Heart right ventricle (tissue), 16 donors: ENCODE measurements at regions not wholly inside any gene's neighbourhood (a gene's known extent, or its start where the extent isn't known, plus 50 kb on each side); places are given as distances from the start of the nearest gene placed in this dataset.

Source experiments
- ATAC-seq, 8 donors: fragments of 200-7000 bp; cut with Tn5 transposase; one replicate each; pipeline ENCODE4 v1.9.1; 2020; ENCODE audit warnings: mild to moderate bottlenecking in 8 of 8, moderate library complexity in 8 of 8, moderate number of reproducible peaks in 1 of 8
- DNase-seq, 2 donors: peaks; one replicate each; pipeline ENCODE4 v3.0.0-alpha.2; 2020
- H3K27ac ChIP-seq, 10 donors: fragments of 200-600 bp; sonication (generic) in 2 of 10; one replicate each; pipeline versions ENCODE4 v1.5.0 to v1.8.0; 2020 to 2022; ENCODE audit warnings: mild to moderate bottlenecking in 3 of 10
- H3K27me3 ChIP-seq, 7 donors: fragments of 200-600 bp; one replicate each; pipeline ENCODE4 v1.8.0; 2021 to 2022; ENCODE audit warnings: mild to moderate bottlenecking in 2 of 7
- H3K36me3 ChIP-seq, 9 donors: fragments of 200-600 bp; sonication (generic) in 1 of 9; one replicate each; pipeline versions ENCODE4 v1.5.0 to v1.8.0; 2020 to 2022; ENCODE audit warnings: mild to moderate bottlenecking in 2 of 9
- H3K4me1 ChIP-seq, 9 donors: fragments of 200-600 bp; sonication (generic) in 1 of 9; one replicate each; pipeline versions ENCODE4 v1.5.0 to v1.8.0; 2020 to 2022; ENCODE audit warnings: mild to moderate bottlenecking in 4 of 9
- H3K4me3 ChIP-seq, 10 donors: fragments of 200-600 bp; sonication (generic) in 2 of 10; one replicate each; pipeline versions ENCODE4 v1.5.0 to v1.8.0; 2020 to 2022; ENCODE audit warnings: mild to moderate bottlenecking in 7 of 10, moderate library complexity in 2 of 10
- H3K9me3 ChIP-seq, 11 donors: fragments of 200-600 bp in 10 of 11; sonication (generic) in 2 of 11; one replicate each; pipeline versions ENCODE4 v1.5.0 to v1.8.0; 2013 to 2022; ENCODE audit warnings: mild to moderate bottlenecking in 2 of 11, control low read depth in 1 of 11, moderate library complexity in 1 of 11
- WGBS, 2 donors: extraction: QIAGEN DNeasy Blood & Tissue Kit; methylation state at CpG; one replicate each; pipeline ENCODE4 v1.1.7; 2013; ENCODE audit warnings: inconsistent platforms in 1 of 2; 5-methylcytosine and 5-hydroxymethylcytosine counted together
- intact Hi-C, 10 donors: fragments of 100-400 bp; cut with DNase I; formaldehyde crosslinking; loops; one replicate each; pipeline versions ENCODE4 v1.11.1 to v1.14.2; 2022
- TF ChIP-seq, protein P1 (sequence below), 9 donors: fragments of 200-600 bp; sonication (generic) in 2 of 9; IDR thresholded peaks; one replicate each; pipeline versions ENCODE4 v1.5.0 to v1.8.0; 2021 to 2022; ENCODE audit warnings: antibody characterized with exemption in 9 of 9, mild to moderate bottlenecking in 5 of 9, moderate library complexity in 1 of 9
- donor health status: Arrhythmogenic right ventricular cardiomyopathy.
- donor health status: ischemic (EF 13 %, LVEDD 7.1; RV severe dilation, severe dysfunction).
- donor health status: healthy with polysubstance abuse.
- donor health status: DM: no; HTN: yes; CAD: no.
- donor health status: DM: no; HTN: no; CAD: no.
- donor health status: ischemic (EF 25% LVEDD 6.9; RV normal size, moderate dysfunction).
- donor health status: ischemic (EF 25% LVEDD 5.7; RV mildly dilated, moderate dysfunction).
- donor health status: healthy.
- donor health status: DM: yes; HTN: yes; CAD: no.
- donor health status: Ischemic cardiomyopathy.
- donor health status: ischemic (EF 35%, LVEDD 5.7; RV mildly dilated, moderate dysfunction).
- donor health status: nonischemic (EF 11% LVEDD 7.7; RV severe dilation, severe dysfunction).
- donor health status: DM: yes; HTN: yes; CAD: no.
- donor health status: PGD.
- donor health status: ischemic (EF 29% LVEDD 5.4; RV normal size, mild dysfunction).
- donor health status: nonischemic (EF 23%, LVEDD 6.1; RV moderate dilation, normal function).

DNA sequence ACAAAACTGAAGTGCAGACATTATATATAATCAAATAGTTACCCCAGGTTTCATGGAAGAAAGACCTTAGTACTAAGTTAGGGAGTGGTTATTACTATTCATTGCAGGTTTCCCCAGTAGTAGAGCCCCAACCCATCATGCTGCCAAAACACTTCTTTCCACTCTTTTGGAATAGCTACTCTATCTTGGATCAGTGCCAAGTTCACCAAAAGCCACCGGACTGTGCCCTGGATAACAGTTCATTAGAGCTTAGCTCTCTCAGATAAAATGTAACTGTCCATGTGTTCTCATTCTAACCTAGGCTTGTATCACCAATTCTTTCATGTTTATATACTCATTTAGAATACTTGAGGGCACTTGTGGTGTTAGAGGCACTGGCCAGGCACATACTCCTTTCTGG is 540.1 kb upstream of the C16orf82 start:
- ATAC-seq = no peak
- Histone ChIP-seq H3K4me1 (no peaks in the 10 kb centered on the region), H3K4me3 (no peak overlapping the region), H3K36me3 (no peaks in the 10 kb centered on the region), H3K9me3 (no peaks in the 10 kb centered on the region), H3K27me3 (no peaks in the 10 kb centered on the region), H3K27ac (no peak overlapping the region)
- TF ChIP-seq, protein P1, sequence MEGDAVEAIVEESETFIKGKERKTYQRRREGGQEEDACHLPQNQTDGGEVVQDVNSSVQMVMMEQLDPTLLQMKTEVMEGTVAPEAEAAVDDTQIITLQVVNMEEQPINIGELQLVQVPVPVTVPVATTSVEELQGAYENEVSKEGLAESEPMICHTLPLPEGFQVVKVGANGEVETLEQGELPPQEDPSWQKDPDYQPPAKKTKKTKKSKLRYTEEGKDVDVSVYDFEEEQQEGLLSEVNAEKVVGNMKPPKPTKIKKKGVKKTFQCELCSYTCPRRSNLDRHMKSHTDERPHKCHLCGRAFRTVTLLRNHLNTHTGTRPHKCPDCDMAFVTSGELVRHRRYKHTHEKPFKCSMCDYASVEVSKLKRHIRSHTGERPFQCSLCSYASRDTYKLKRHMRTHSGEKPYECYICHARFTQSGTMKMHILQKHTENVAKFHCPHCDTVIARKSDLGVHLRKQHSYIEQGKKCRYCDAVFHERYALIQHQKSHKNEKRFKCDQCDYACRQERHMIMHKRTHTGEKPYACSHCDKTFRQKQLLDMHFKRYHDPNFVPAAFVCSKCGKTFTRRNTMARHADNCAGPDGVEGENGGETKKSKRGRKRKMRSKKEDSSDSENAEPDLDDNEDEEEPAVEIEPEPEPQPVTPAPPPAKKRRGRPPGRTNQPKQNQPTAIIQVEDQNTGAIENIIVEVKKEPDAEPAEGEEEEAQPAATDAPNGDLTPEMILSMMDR (IDR thresholded peaks at IDR 0.05) = no peak
- DNase-seq = no peak
- WGBS, 2 donors = 58 to 63% methylated on average over 1 of the region's 1 CpG
- intact Hi-C loops = loop anchor here in 2 of 10 donors (10.0 kb wide), 2 partner anchors 62 to 108 kb away; no protein-coding TSS in a partner anchor

DNA sequence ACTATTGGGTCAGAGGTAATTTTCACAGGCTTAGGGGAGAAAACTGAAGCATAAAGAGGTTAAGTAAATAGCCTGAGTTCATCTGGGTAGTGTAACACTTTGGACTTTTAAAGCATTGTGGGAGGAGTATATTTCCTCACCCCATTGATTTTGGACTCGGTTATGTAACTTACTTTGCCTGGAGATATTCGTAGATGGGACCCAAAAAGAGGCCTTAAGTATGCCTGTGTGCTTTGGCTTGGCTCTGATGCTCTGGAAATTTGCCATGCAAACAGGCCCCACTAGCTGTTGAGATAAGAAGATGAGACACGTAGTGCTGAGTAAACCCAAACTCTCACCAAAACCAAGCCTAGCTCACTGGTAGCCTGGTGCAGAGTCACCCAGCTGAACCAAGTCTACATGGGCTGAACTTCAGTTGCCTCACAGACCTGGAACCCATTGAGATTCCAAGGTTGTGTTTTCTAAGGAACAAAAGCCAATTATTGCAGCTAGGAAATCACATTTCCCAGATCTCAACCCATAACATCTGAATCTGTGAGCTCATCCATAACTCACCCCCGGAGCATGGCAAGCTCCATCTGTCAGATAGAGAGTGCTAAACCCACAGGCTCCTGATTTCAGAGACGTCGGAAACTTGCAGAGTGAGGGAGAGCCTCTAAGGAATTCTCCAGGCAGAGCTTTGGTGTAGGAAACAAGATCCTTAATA is 536.0 kb upstream of the C16orf82 start:
- no peak for DNase-seq
- intact Hi-C loops = no loop called here
- WGBS, 2 donors = 43 to 48% methylated on average over 6 of the region's 6 CpGs

DNA sequence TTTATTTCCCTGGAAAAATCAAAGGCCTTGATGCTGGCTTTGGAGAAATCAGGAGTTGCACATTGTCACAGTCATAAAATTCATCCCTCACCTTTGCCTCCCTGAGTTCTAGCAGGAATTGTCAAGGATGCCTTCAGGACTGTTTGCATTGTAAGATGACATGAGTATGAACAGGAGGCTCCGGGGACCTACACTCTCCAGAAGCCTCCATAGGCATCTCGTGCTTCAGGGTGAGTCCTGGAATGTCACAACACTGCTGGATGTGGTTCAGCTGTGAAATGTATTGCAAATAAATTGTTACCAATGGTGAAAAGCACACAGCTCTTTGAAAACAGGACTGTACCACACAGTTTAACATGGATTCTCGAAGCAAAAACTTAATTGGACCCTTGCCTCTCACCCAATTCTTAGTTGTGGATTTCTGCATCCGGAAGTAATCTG is 535.4 kb upstream of the C16orf82 start:
- ATAC-seq = no peak
- TF ChIP-seq, protein P1 (IDR thresholded peaks at IDR 0.05) = no peak
- H3K9me3 ChIP-seq = peaks cover 0 to 3% (median 0%) of the 10 kb centered on the region in 11 donors
- 58% methylated on average over 4 of the region's 4 CpGs for WGBS, 2 donors
- no peaks in the 10 kb centered on the region for H3K4me1 ChIP-seq
- intact Hi-C loops = no loop called here
- no peaks in the 10 kb centered on the region for H3K27me3 ChIP-seq
- no peaks in the 10 kb centered on the region for H3K36me3 ChIP-seq
- DNase-seq = no peak
- no peak overlapping the region for H3K27ac ChIP-seq
- H3K4me3 ChIP-seq = no peak overlapping the region

More for the DNA sequence above, 536.0 kb upstream of the C16orf82 start:
- H3K27ac ChIP-seq = no peak overlapping the region
- TF ChIP-seq, protein P1 (IDR thresholded peaks at IDR 0.05) = no peak
- ATAC-seq = no peak
- no peaks in the 10 kb centered on the region for H3K36me3 ChIP-seq
- H3K27me3 ChIP-seq = no peaks in the 10 kb centered on the region
- peaks cover 0 to 3% (median 0%) of the 10 kb centered on the region in 11 donors for H3K9me3 ChIP-seq
- no peak overlapping the region for H3K4me3 ChIP-seq
- no peaks in the 10 kb centered on the region for H3K4me1 ChIP-seq

DNA sequence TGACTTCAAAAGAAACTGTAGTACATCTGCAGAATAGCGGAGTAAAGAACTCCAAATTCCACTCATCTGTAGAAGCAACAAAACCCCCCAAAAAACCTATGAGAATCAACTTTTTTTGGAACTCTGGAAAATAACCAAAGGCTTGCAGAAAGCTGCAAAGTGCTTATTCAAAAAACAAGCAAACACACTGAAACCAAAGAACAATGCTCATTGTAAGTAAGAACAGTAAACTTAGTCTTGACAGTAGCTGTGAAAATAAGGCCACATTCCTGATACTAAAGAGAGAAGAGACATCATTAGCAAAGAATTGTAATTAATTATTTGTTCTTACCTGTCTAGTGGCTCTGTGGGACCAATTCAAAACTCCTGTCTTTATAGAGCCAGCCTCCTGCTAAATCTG is 534.3 kb upstream of the C16orf82 start:
- DNase-seq = no peak
- no peaks in the 10 kb centered on the region for H3K4me1 ChIP-seq
- TF ChIP-seq, protein P1 (IDR thresholded peaks at IDR 0.05) = no peak
- no peak overlapping the region for H3K4me3 ChIP-seq
- ATAC-seq = no peak
- H3K36me3 ChIP-seq = no peaks in the 10 kb centered on the region
- peaks cover 0 to 3% (median 0%) of the 10 kb centered on the region in 11 donors for H3K9me3 ChIP-seq
- 84 to 96% methylated on average over 1 of the region's 1 CpG for WGBS, 2 donors
- intact Hi-C loops = no loop called here
- no peak overlapping the region for H3K27ac ChIP-seq
- no peaks in the 10 kb centered on the region for H3K27me3 ChIP-seq
